ENCODE measurements at regions not wholly inside any gene's neighbourhood (a gene's known extent, or its start where the extent isn't known, plus 50 kb on each side); places are given as distances from the start of the nearest gene placed in this dataset.
"Not testable (repeated sequence)": the region's sequence is repeated elsewhere in the genome, so short reads cannot be mapped to it uniquely, and the experiment has no call there.

DNA sequence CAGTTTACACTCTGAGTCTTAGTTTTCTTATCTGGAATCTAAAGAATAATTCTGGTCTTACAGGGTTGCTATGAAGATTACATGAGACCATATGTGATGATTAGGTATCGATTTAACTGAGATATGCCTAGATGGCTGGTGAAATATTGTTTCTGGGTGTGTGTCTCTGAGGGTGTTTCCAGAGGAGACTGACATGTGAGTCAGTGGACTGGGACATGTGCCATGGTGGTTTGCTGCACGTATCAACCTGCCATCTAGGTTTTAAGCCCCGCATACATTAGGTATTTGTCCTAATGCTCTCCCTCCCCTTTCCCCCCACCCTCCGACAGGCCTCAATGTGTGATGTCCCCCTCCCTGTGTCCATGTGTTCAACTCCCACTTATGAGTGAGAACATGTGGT, 186.0 kb upstream of the CXorf66 start (continued):
- no peak for TF ChIP-seq CDX4 (CRISPR knock-in tag; IDR thresholded peaks at IDR 0.05; ENCODE audit: borderline replicate concordance)
- no peak for TF ChIP-seq EMX1 (CRISPR knock-in tag; IDR thresholded peaks at IDR 0.05)
- TF ChIP-seq, protein P1, sequence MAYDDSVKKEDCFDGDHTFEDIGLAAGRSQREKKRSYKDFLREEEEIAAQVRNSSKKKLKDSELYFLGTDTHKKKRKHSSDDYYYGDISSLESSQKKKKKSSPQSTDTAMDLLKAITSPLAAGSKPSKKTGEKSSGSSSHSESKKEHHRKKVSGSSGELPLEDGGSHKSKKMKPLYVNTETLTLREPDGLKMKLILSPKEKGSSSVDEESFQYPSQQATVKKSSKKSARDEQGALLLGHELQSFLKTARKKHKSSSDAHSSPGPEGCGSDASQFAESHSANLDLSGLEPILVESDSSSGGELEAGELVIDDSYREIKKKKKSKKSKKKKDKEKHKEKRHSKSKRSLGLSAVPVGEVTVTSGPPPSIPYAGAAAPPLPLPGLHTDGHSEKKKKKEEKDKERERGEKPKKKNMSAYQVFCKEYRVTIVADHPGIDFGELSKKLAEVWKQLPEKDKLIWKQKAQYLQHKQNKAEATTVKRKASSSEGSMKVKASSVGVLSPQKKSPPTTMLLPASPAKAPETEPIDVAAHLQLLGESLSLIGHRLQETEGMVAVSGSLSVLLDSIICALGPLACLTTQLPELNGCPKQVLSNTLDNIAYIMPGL (CRISPR knock-in tag; IDR thresholded peaks at IDR 0.05), result no peak
- TF ChIP-seq HMGA2 (CRISPR knock-in tag; IDR thresholded peaks at IDR 0.05), result no peak
- TF ChIP-seq MXD4 (CRISPR knock-in tag; IDR thresholded peaks at IDR 0.05; ENCODE audit: borderline replicate concordance), result no peak

- peaks cover 4% of the 10 kb centered on the region for H3K4me1 Mint-ChIP-seq
- H3K36me3 Mint-ChIP-seq, result no peaks in the 10 kb centered on the region
- ChIA-PET POLR2A (no interaction called here), CTCF (interaction anchor here (0.6 to 1.8 kb wide), 3 partner anchors 127 to 360 kb away, joined by 3 to 8 read pairs (median 4); no protein-coding TSS in a partner anchor)
- no peak overlapping the region for H3K27ac Mint-ChIP-seq
- no peak overlapping the region for H3K4me3 Mint-ChIP-seq
- H3K9me3 Mint-ChIP-seq, result 0 out of 2 replicates have a peak, but pooled peaks cover 6% of the 10 kb centered on the region
- no peaks in the 10 kb centered on the region for H3K27me3 Mint-ChIP-seq (ENCODE audit: low read depth)
- ATAC-seq (peak; percentile 36; the same call in 1 of the 2 replicates), DNase-seq (ENCODE audit: low spot score) (no peak)
- no peak for TF ChIP-seq FOXK1 (CRISPR knock-in tag; IDR thresholded peaks at IDR 0.05)
- TF ChIP-seq RELA (CRISPR knock-in tag; IDR thresholded peaks at IDR 0.05; ENCODE audit: borderline replicate concordance), result no peak
- TF ChIP-seq GRHL2 (CRISPR knock-in tag; IDR thresholded peaks at IDR 0.05; ENCODE audit: insufficient replicate concordance, severe bottlenecking), result no peak
- no peak for TF ChIP-seq JUN (CRISPR knock-in tag; IDR thresholded peaks at IDR 0.05)
- TF ChIP-seq KAT7 (CRISPR knock-in tag; IDR thresholded peaks at IDR 0.05; ENCODE audit: borderline replicate concordance), result no peak
- TF ChIP-seq NFYB (CRISPR knock-in tag; conservative IDR thresholded peaks at IDR 0.05; ENCODE audit: low read depth), result no peak
- no peak for TF ChIP-seq TEAD4 (CRISPR knock-in tag; IDR thresholded peaks at IDR 0.05)
- no peak for TF ChIP-seq CTCF (IDR thresholded peaks at IDR 0.05)
- no peak for TF ChIP-seq NFE2L1 (CRISPR knock-in tag; IDR thresholded peaks at IDR 0.05)
- no peak for TF ChIP-seq CDX4 (CRISPR knock-in tag; IDR thresholded peaks at IDR 0.05; ENCODE audit: borderline replicate concordance)
Observed at GRCh38 chrX:140149761-140150160, 184.4 kb upstream of the CXorf66 start.

DNA sequence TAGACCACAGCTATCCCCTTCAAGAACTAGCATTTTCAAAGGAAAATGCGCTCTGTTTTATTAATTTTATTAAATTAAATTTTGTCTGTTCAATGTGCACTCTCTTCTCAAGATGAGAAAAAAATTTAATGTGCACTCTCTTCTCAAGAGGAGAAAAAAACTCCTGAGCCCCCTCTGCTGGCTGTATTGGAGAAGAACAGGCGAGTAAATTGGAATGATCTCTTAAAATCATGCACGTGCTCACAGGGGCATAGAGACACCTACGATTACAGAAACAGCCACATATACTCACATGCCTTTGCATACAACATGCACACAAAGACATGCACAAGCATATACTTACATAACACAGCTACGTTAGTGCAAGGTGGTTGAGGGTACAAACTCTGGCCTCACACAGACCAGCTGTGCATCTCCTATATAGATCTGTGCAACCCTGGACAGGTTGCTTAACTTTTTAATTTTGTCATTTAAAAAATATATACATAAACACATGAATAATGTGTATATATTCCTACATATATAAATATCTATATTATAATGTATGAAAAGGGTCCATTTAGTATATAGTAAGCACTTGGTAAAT, 176.2 kb upstream of the CXorf66 start:
- CTCF ChIA-PET, result interaction anchor here (1.0 to 2.4 kb wide), 6 partner anchors 18 to 366 kb away, joined by 3 to 15 read pairs (median 10); a partner anchor contains a TSS
- peak; percentile 56 for ATAC-seq
- DNase-seq (ENCODE audit: low spot score), result peak; percentile 28
- H3K9me3 Mint-ChIP-seq, result peaks cover 2% of the 10 kb centered on the region
- TF ChIP-seq CTCF (IDR thresholded peaks at IDR 0.05) (peak; percentile 35; the same call in 1 of the 2 replicates), GABPB1 (CRISPR knock-in tag; IDR thresholded peaks at IDR 0.05) (no peak)
- POLR2A ChIA-PET, result no interaction called here
- no peak overlapping the region for H3K4me3 Mint-ChIP-seq
- no peak overlapping the region for H3K27ac Mint-ChIP-seq
- H3K4me1 Mint-ChIP-seq, result 0 out of 2 replicates have a peak, but pooled peaks cover 2% of the 10 kb centered on the region
- H3K27me3 Mint-ChIP-seq (ENCODE audit: low read depth), result no peaks in the 10 kb centered on the region
- 0 out of 2 replicates have a peak, but pooled peaks cover 2% of the 10 kb centered on the region for H3K36me3 Mint-ChIP-seq

GRCh38 chrX:140138492-140138891, 173.2 kb upstream of the CXorf66 start:
- H3K36me3 Mint-ChIP-seq; CTCF ChIA-PET; H3K9me3 Mint-ChIP-seq; DNase-seq (ENCODE audit: low spot score); H3K4me1 Mint-ChIP-seq; ATAC-seq; POLR2A ChIA-PET; H3K27me3 Mint-ChIP-seq (ENCODE audit: low read depth); H3K4me3 Mint-ChIP-seq; H3K27ac Mint-ChIP-seq: not testable (repeated sequence)

- DNase-seq (ENCODE audit: low spot score); POLR2A ChIA-PET; H3K27ac Mint-ChIP-seq: not testable (repeated sequence)
Observed at GRCh38 chrX:140138065-140138464, 172.7 kb upstream of the CXorf66 start.

More at GRCh38 chrX:140138065-140138464, 172.7 kb upstream of the CXorf66 start:
- H3K4me1 Mint-ChIP-seq; H3K36me3 Mint-ChIP-seq; CTCF ChIA-PET; H3K4me3 Mint-ChIP-seq; ATAC-seq; H3K9me3 Mint-ChIP-seq; H3K27me3 Mint-ChIP-seq (ENCODE audit: low read depth): not testable (repeated sequence)

Measured in WTC11 (cell line).